ENCODE measurements at regions not wholly inside any gene's neighbourhood (a gene's known extent, or its start where the extent isn't known, plus 50 kb on each side); places are given as distances from the start of the nearest gene placed in this dataset.

DNA sequence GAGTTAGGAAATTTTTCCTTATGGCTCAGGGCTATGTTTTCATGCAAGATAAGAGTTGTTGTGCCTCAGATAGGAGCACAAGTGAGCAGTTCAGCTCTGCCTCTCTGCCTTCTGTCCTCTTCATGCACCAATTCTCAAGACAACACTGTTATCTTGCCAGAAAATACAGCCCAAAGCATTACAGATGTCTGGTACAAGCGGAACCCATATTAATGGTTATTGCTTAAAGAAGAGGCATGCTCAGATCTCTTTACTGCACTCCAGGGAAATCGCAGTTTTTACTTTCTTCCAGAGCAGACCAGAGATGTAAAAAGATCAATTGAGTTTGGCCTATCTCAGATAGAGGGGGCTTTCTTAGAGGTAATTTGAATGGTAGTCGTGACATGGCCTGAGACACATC is 361.6 kb upstream of the WWC1 start:
- no peak overlapping the region for H3K4me2 ChIP-seq (ENCODE audit: insufficient read depth, low read length)
- H3K36me3 ChIP-seq (ENCODE audit: control insufficient read depth in 2 of 2, extremely low read depth in 1 of 2, insufficient read depth in 2 of 2, low read length in 2 of 2): no peaks in the 10 kb centered on the region
- H3K4me3 ChIP-seq (replicated peaks in 1 of 3; ENCODE audit: insufficient read depth in 1 of 3, low read depth in 1 of 3, low read length in 3 of 3): no peak overlapping the region
- H3K4me1 ChIP-seq (ENCODE audit: control insufficient read depth, extremely low read depth, insufficient read depth, low read length): no peaks in the 10 kb centered on the region
- no peaks in the 10 kb centered on the region for H4K20me1 ChIP-seq (replicated peaks; ENCODE audit: control insufficient read depth, extremely low read depth, insufficient read depth, low read length)
- no peak for TF ChIP-seq POLR2AphosphoS5 (IDR thresholded peaks at IDR 0.05; ENCODE audit: insufficient read depth, low read depth, low read length)
- no peak for TF ChIP-seq CTCF (IDR thresholded peaks at IDR 0.05; ENCODE audit: extremely low read depth in 1 of 2, insufficient read depth in 1 of 2, low read depth in 1 of 2, low read length in 2 of 2)
- TF ChIP-seq MYC (IDR thresholded peaks at IDR 0.05; ENCODE audit: low read depth, low read length): no peak
- no peak for TF ChIP-seq EZH2 (IDR thresholded peaks at IDR 0.05; ENCODE audit: borderline replicate concordance, low read depth, low read length, severe bottlenecking)
- TF ChIP-seq FOS (IDR thresholded peaks at IDR 0.05; ENCODE audit: borderline replicate concordance, insufficient read depth, low read length): no peak
- TF ChIP-seq, protein P1, sequence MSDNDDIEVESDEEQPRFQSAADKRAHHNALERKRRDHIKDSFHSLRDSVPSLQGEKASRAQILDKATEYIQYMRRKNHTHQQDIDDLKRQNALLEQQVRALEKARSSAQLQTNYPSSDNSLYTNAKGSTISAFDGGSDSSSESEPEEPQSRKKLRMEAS (IDR thresholded peaks at IDR 0.05; ENCODE audit: insufficient read depth, insufficient read length): no peak
- TF ChIP-seq GATA2 (IDR thresholded peaks at IDR 0.05; ENCODE audit: insufficient read depth, insufficient read length, low read depth, low read length): no peak
- no peak for TF ChIP-seq JUN (IDR thresholded peaks at IDR 0.05; ENCODE audit: borderline replicate concordance, insufficient read depth, insufficient read length, low read depth)
- no peak for TF ChIP-seq POLR2A (IDR thresholded peaks at IDR 0.05; ENCODE audit: low read depth, low read length)
- no peak for FAIRE-seq
- POLR2A ChIA-PET: no interaction called here
- H3K9me3 ChIP-seq (replicated peaks; ENCODE audit: control insufficient read depth, insufficient read depth, low read length): peaks cover 2% of the 10 kb centered on the region
- CTCF ChIA-PET: no interaction called here
- DNase-seq (ENCODE audit: low read depth, low spot score): no peak
- no TSS peak for BruUV-seq (replicated peaks)
- intact Hi-C loops (cut with micrococcal nuclease): no loop called here
- no peaks in the 10 kb centered on the region for H3K9me1 ChIP-seq (replicated peaks; ENCODE audit: control insufficient read depth, extremely low read depth, insufficient read depth, low read length)
- H2AFZ ChIP-seq (ENCODE audit: low read depth, low read length): no peak overlapping the region
- H3K27me3 ChIP-seq (ENCODE audit: control insufficient read depth in 2 of 2, insufficient read depth in 2 of 2, low read length in 2 of 2): no peaks in the 10 kb centered on the region
- no peaks in the 10 kb centered on the region for H3K79me2 ChIP-seq (ENCODE audit: control insufficient read depth, insufficient read depth, low read length)
- no peak overlapping the region for H3K9ac ChIP-seq (replicated peaks; ENCODE audit: extremely low read depth, insufficient read depth, low read length)
- dilution Hi-C loops (cut with MboI; ENCODE audit: extremely low pct_ligation_motif_present, low sequenced_read_pairs): no loop called here
- no peak overlapping the region for H3K27ac ChIP-seq (ENCODE audit: insufficient read depth, low read depth, low read length)

Measured in endothelial cell of umbilical vein (primary cell).